Keratinocyte (primary cell): ENCODE measurements at regions not wholly inside any gene's neighbourhood (a gene's known extent, or its start where the extent isn't known, plus 50 kb on each side); places are given as distances from the start of the nearest gene placed in this dataset.

Experiments
- DNase-seq: peaks from one replicate; pipeline ENCODE4 v3.0.0-alpha.2; 2011; ENCODE audit warnings: low read depth, missing footprints, low spot score
- FAIRE-seq: peaks from 2 replicates; lab custom pipeline; 2011; peaks lifted over from hg19 to GRCh38; lab: Jason Lieb, UNC
- H2AFZ ChIP-seq: 2 replicates; pipeline ENCODE4 v1.6.0; 2012; ENCODE audit warnings: low read length, control low read depth, inconsistent platforms; ENCODE audit not compliant: control insufficient read depth
- H3K27ac ChIP-seq: 2 replicates; pipeline ENCODE4 v1.5.1; 2011; ENCODE audit warnings: low read length; ENCODE audit not compliant: control insufficient read depth, insufficient read depth
- H3K27me3 ChIP-seq: 3 replicates; pipeline ENCODE4 v1.6.0; 2011; ENCODE audit warnings: low read length; ENCODE audit not compliant: control insufficient read depth, insufficient read depth; ENCODE audit errors: extremely low read depth
- H3K36me3 ChIP-seq, 2 experiments: 2 replicates in 1 of 2; 3 replicates in 1 of 2; pipeline ENCODE4 v1.5.1; 2011; ENCODE audit warnings: low read length in 2 of 2, mild to moderate bottlenecking in 1 of 2; ENCODE audit not compliant: control insufficient read depth in 2 of 2, insufficient read depth in 2 of 2; ENCODE audit errors: extremely low read depth in 1 of 2
- H3K4me1 ChIP-seq: 3 replicates; pipeline ENCODE4 v1.5.1; 2011; ENCODE audit warnings: low read length; ENCODE audit not compliant: control insufficient read depth, insufficient read depth; ENCODE audit errors: extremely low read depth
- H3K4me2 ChIP-seq: 3 replicates; pipeline ENCODE4 v1.6.0; 2011; ENCODE audit warnings: low read depth, low read length; ENCODE audit not compliant: control insufficient read depth, insufficient read depth; ENCODE audit errors: extremely low read depth
- H3K4me3 ChIP-seq, 3 experiments: fragments of 200-600 bp in 1 of 3; sonication (generic) in 1 of 3; 2 replicates in 2 of 3; 3 replicates in 1 of 3; pipeline ENCODE4 v1.5.1; 2011 to 2016; ENCODE audit warnings: low read length in 3 of 3, mild to moderate bottlenecking in 3 of 3, control low read depth in 2 of 3, inconsistent platforms in 1 of 3, low read depth in 1 of 3, mixed read lengths in 1 of 3, mixed run types in 1 of 3, moderate library complexity in 1 of 3; ENCODE audit not compliant: control insufficient read depth in 2 of 3, insufficient read depth in 2 of 3; ENCODE audit errors: extremely low read depth in 1 of 3
- H3K79me2 ChIP-seq: 2 replicates; pipeline ENCODE4 v1.6.0; 2012; ENCODE audit warnings: low read length; ENCODE audit not compliant: control insufficient read depth, insufficient read depth
- H3K9ac ChIP-seq: 3 replicates; pipeline ENCODE4 v1.6.0; 2011; ENCODE audit warnings: low read length; ENCODE audit not compliant: control insufficient read depth, insufficient read depth; ENCODE audit errors: extremely low read depth
- H3K9me1 ChIP-seq: 3 replicates; pipeline ENCODE4 v1.6.0; 2011; ENCODE audit warnings: low read length; ENCODE audit not compliant: control insufficient read depth, insufficient read depth; ENCODE audit errors: extremely low read depth
- H3K9me3 ChIP-seq: 2 replicates; pipeline ENCODE4 v1.5.1; 2012; ENCODE audit warnings: low read depth, low read length; ENCODE audit not compliant: control insufficient read depth
- H4K20me1 ChIP-seq: 3 replicates; pipeline ENCODE4 v1.6.0; 2011; ENCODE audit warnings: low read length; ENCODE audit not compliant: control insufficient read depth, insufficient read depth; ENCODE audit errors: extremely low read depth
- EZH2 ChIP-seq: IDR thresholded peaks from one replicate; pipeline ENCODE4 v1.6.1; 2012; ENCODE audit warnings: inconsistent platforms, mild to moderate bottlenecking, low read length, moderate library complexity
- dilution Hi-C: fragments of 300-500 bp; cut with MboI; formaldehyde crosslinking; loops from one replicate; pipeline ENCODE4 v1.7.0; 2020; ENCODE audit warnings: low sequenced_read_pairs; ENCODE audit not compliant: extremely low pct_ligation_motif_present
- TF ChIP-seq, protein P1 (sequence below), 3 experiments: IDR thresholded peaks in 1 of 3; conservative IDR thresholded peaks in 1 of 3; optimal IDR thresholded peaks in 1 of 3; 2 replicates in 2 of 3; 3 replicates in 1 of 3; pipeline versions ENCODE3 to v1.5.1; 2011; ENCODE audit warnings: low read length in 3 of 3, mild to moderate bottlenecking in 3 of 3, moderate library complexity in 2 of 3, control low read depth in 1 of 3, inconsistent platforms in 1 of 3; ENCODE audit not compliant: insufficient read depth in 2 of 3; ENCODE audit errors: extremely low read depth in 1 of 3

DNA sequence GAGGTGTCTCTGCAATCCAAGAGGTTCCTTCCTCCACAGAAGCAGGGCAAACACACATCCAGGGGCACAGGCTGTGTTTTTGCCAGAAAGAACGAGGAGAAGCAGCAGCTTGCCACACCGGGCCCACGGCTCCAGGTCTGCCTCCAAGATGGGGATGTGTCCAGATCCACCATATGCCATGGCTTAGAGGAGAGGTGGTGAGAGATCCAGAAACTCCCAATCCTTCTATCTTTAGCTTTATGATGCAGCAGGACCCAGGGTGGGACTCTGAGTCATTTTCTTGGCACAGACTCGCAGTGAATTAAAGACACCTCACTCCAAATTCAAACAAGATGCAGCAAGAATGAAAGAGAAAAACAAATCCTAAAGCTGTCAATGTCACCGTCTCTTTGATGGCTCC lies 481.4 kb upstream of the TMEM132C start:
- no peak overlapping the region for H3K9ac ChIP-seq
- no peak for TF ChIP-seq EZH2
- TF ChIP-seq, protein P1, sequence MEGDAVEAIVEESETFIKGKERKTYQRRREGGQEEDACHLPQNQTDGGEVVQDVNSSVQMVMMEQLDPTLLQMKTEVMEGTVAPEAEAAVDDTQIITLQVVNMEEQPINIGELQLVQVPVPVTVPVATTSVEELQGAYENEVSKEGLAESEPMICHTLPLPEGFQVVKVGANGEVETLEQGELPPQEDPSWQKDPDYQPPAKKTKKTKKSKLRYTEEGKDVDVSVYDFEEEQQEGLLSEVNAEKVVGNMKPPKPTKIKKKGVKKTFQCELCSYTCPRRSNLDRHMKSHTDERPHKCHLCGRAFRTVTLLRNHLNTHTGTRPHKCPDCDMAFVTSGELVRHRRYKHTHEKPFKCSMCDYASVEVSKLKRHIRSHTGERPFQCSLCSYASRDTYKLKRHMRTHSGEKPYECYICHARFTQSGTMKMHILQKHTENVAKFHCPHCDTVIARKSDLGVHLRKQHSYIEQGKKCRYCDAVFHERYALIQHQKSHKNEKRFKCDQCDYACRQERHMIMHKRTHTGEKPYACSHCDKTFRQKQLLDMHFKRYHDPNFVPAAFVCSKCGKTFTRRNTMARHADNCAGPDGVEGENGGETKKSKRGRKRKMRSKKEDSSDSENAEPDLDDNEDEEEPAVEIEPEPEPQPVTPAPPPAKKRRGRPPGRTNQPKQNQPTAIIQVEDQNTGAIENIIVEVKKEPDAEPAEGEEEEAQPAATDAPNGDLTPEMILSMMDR (optimal IDR thresholded peaks at IDR 0.05 in 1 of 3, IDR thresholded peaks at IDR 0.05 in 1 of 3, conservative IDR thresholded peaks at IDR 0.05 in 1 of 3; ENCODE audit: extremely low read depth in 1 of 3, insufficient read depth in 2 of 3, low read length in 3 of 3), result no peak
- no peak overlapping the region for H3K4me3 ChIP-seq
- no peaks in the 10 kb centered on the region for H3K9me1 ChIP-seq
- H3K9me3 ChIP-seq, result peaks cover 2% of the 10 kb centered on the region
- no peak overlapping the region for H3K4me2 ChIP-seq
- no peaks in the 10 kb centered on the region for H3K27me3 ChIP-seq
- dilution Hi-C loops, result no loop called here
- FAIRE-seq, result no peak
- no peaks in the 10 kb centered on the region for H3K36me3 ChIP-seq
- H3K27ac ChIP-seq, result no peak overlapping the region
- no peak overlapping the region for H2AFZ ChIP-seq
- no peak for DNase-seq
- H3K4me1 ChIP-seq, result no peaks in the 10 kb centered on the region
- no peaks in the 10 kb centered on the region for H3K79me2 ChIP-seq
- H4K20me1 ChIP-seq, result no peaks in the 10 kb centered on the region

DNA sequence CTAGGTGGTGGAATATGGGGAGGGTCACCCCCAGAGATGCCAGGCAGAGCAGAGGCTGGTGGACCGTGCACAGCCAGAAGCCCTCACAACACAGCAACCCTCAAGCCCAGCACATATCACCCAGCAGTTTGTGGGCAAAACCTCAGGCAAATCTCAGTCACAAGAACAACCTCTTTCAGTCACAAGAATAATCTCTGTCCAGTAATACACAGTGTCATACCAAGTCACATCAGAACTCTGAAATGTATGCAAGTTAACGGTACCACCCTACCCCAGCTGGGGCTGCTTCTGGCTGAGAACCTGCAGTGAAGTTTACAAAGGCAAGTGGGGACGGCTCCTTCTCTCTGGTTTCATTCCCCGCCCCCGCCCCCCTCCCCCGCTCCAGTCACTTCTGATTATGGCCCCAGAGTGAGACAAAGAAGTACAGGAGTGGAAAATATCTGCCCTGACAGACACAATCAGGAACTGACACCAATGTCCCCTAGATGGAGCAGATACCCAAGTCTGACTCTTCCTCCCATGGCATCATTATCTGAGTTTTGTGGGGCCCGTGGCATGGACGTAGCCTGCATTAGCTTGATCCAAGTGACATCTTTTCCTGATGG lies 480.9 kb upstream of the TMEM132C start:
- no peak overlapping the region for H2AFZ ChIP-seq
- no peaks in the 10 kb centered on the region for H3K4me1 ChIP-seq
- no peaks in the 10 kb centered on the region for H3K36me3 ChIP-seq
- H3K4me2 ChIP-seq, result no peak overlapping the region
- H3K4me3 ChIP-seq, result no peak overlapping the region
- H3K79me2 ChIP-seq, result no peaks in the 10 kb centered on the region
- DNase-seq (no peak), FAIRE-seq (no peak)
- no peak overlapping the region for H3K9ac ChIP-seq
- no peaks in the 10 kb centered on the region for H4K20me1 ChIP-seq
- no peak overlapping the region for H3K27ac ChIP-seq
- H3K9me3 ChIP-seq, result peaks cover 2% of the 10 kb centered on the region
- dilution Hi-C loops, result no loop called here
- H3K27me3 ChIP-seq, result no peaks in the 10 kb centered on the region
- no peaks in the 10 kb centered on the region for H3K9me1 ChIP-seq
- TF ChIP-seq, protein P1 (optimal IDR thresholded peaks at IDR 0.05 in 1 of 3, IDR thresholded peaks at IDR 0.05 in 1 of 3, conservative IDR thresholded peaks at IDR 0.05 in 1 of 3; ENCODE audit: extremely low read depth in 1 of 3, insufficient read depth in 2 of 3, low read length in 3 of 3), result no peak
- TF ChIP-seq EZH2, result no peak
